Mammary epithelial cell (primary cell): ENCODE measurements at regions not wholly inside any gene's neighbourhood (a gene's known extent, or its start where the extent isn't known, plus 50 kb on each side); places are given as distances from the start of the nearest gene placed in this dataset.
"Not testable (repeated sequence)": the region's sequence is repeated elsewhere in the genome, so short reads cannot be mapped to it uniquely, and the experiment has no call there.

Experiments used
- EZH2 ChIP-seq: IDR thresholded peaks from 2 replicates; pipeline ENCODE4 v1.6.1; 2012; ENCODE audit warnings: low read length, inconsistent platforms, borderline replicate concordance
- TF ChIP-seq, protein P1 (sequence below), 2 donors: IDR thresholded peaks in 1 of 2; conservative IDR thresholded peaks in 1 of 2; 2 replicates each; pipeline ENCODE4 v1.5.1; 2011 to 2012; ENCODE audit warnings: inconsistent platforms in 2 of 2, low read length in 2 of 2, mild to moderate bottlenecking in 2 of 2, control low read depth in 1 of 2, low read depth in 1 of 2; ENCODE audit not compliant: insufficient read depth in 1 of 2; ENCODE audit errors: extremely low read depth in 1 of 2

- TF ChIP-seq EZH2: not testable (repeated sequence)
- TF ChIP-seq, protein P1, sequence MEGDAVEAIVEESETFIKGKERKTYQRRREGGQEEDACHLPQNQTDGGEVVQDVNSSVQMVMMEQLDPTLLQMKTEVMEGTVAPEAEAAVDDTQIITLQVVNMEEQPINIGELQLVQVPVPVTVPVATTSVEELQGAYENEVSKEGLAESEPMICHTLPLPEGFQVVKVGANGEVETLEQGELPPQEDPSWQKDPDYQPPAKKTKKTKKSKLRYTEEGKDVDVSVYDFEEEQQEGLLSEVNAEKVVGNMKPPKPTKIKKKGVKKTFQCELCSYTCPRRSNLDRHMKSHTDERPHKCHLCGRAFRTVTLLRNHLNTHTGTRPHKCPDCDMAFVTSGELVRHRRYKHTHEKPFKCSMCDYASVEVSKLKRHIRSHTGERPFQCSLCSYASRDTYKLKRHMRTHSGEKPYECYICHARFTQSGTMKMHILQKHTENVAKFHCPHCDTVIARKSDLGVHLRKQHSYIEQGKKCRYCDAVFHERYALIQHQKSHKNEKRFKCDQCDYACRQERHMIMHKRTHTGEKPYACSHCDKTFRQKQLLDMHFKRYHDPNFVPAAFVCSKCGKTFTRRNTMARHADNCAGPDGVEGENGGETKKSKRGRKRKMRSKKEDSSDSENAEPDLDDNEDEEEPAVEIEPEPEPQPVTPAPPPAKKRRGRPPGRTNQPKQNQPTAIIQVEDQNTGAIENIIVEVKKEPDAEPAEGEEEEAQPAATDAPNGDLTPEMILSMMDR (conservative IDR thresholded peaks at IDR 0.05 in 1 of 2, IDR thresholded peaks at IDR 0.05 in 1 of 2; ENCODE audit: extremely low read depth in 1 of 2, insufficient read depth in 1 of 2, low read depth in 1 of 2, low read length in 2 of 2): not testable (repeated sequence)
These were observed 473.0 kb upstream of the RASGRP1 start for GRCh38 chr15:39037611-39038010.
